ENCODE measurements at regions not wholly inside any gene's neighbourhood (a gene's known extent, or its start where the extent isn't known, plus 50 kb on each side); places are given as distances from the start of the nearest gene placed in this dataset.

DNA sequence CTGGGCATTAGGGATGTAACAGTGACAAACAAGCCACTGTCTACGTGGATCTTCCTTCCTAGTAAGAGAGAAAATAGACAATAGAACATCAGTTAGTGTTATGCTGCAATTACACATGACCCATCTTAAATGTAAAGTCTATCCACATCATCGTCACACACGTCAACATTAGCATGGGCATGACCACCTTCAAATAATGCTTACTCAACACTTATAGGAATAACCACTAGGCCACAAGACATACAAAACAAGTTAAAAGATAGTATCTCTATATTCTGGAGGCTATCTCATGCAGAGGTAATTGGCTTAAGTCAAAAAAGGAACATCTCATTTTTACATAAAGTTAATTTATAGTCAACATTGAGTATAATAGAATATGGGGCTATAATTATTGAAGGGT, 156.5 kb downstream of the MOXD1 start:
- no peak overlapping the region for H3K4me3 ChIP-seq (ENCODE audit: low read depth, low read length)
- H3K36me3 ChIP-seq (ENCODE audit: control insufficient read depth, insufficient read depth, low read length): no peaks in the 10 kb centered on the region
- H3K27me3 ChIP-seq (ENCODE audit: control insufficient read depth, insufficient read depth, low read length): no peaks in the 10 kb centered on the region
- H3K9me3 ChIP-seq (ENCODE audit: control insufficient read depth, insufficient read depth, low read length): no peaks in the 10 kb centered on the region
- no peaks in the 10 kb centered on the region for H3K4me1 ChIP-seq (ENCODE audit: control insufficient read depth, insufficient read depth, low read length)
- H3K27ac ChIP-seq (ENCODE audit: low read depth, low read length): no peak overlapping the region
- H3K9ac ChIP-seq (ENCODE audit: low read depth, low read length): no peak overlapping the region

DNA sequence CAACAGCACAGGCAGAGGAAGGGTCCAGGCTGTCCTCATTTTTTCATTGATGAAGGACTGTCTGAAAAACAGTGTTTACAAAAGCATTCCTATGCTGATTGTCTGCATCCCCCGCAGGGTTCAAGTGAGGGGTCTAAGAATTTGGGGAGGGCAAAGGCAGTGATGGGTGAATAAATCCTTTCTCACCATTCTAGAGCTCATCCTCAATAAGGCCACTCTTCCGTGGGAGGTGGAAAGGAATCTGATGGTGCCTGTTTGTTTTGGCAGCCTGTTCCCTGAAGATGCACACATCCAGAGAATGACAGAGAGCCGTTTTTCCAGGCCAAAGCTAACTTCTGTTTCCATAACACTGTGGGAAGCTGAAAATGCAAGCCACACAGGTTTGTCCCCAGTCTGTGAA, 164.5 kb downstream of the MOXD1 start:
- no peak overlapping the region for H3K9ac ChIP-seq (ENCODE audit: low read depth, low read length)
- H3K27me3 ChIP-seq (ENCODE audit: control insufficient read depth, insufficient read depth, low read length): no peaks in the 10 kb centered on the region
- H3K36me3 ChIP-seq (ENCODE audit: control insufficient read depth, insufficient read depth, low read length): no peaks in the 10 kb centered on the region
- H3K4me1 ChIP-seq (ENCODE audit: control insufficient read depth, insufficient read depth, low read length): peaks cover 21% of the 10 kb centered on the region
- H3K27ac ChIP-seq (ENCODE audit: low read depth, low read length): peak overlapping the region; percentile 80
- no peaks in the 10 kb centered on the region for H3K9me3 ChIP-seq (ENCODE audit: control insufficient read depth, insufficient read depth, low read length)
- no peak overlapping the region for H3K4me3 ChIP-seq (ENCODE audit: low read depth, low read length)

DNA sequence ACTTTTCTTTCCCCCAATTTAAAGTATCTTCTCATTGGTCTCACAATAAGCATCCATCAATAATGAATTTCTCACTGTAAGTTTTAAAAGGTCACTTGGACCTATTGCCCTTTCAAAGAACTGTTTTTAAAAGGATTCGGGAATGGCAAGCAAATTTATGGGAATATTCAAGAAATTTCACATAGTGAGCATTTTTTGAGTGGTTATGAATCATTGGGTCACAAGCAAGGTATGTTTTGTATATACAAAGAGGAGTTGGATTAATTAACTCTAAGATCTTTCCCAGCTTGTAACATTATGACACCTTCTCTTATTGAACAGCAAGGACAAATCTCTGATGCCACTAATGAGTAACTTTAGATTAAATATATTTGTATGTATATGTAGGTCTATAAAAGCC, 165.0 kb downstream of the MOXD1 start:
- Histone ChIP-seq H3K9ac (ENCODE audit: low read depth, low read length) (no peak overlapping the region; the same call in 1 of the 2 replicates), H3K36me3 (ENCODE audit: control insufficient read depth, insufficient read depth, low read length) (no peaks in the 10 kb centered on the region), H3K4me1 (ENCODE audit: control insufficient read depth, insufficient read depth, low read length) (peaks cover 21% of the 10 kb centered on the region), H3K27ac (ENCODE audit: low read depth, low read length) (peak overlapping the region; percentile 80), H3K4me3 (ENCODE audit: low read depth, low read length) (no peak overlapping the region; the same call in 1 of the 2 replicates), H3K27me3 (ENCODE audit: control insufficient read depth, insufficient read depth, low read length) (no peaks in the 10 kb centered on the region), H3K9me3 (ENCODE audit: control insufficient read depth, insufficient read depth, low read length) (no peaks in the 10 kb centered on the region)

DNA sequence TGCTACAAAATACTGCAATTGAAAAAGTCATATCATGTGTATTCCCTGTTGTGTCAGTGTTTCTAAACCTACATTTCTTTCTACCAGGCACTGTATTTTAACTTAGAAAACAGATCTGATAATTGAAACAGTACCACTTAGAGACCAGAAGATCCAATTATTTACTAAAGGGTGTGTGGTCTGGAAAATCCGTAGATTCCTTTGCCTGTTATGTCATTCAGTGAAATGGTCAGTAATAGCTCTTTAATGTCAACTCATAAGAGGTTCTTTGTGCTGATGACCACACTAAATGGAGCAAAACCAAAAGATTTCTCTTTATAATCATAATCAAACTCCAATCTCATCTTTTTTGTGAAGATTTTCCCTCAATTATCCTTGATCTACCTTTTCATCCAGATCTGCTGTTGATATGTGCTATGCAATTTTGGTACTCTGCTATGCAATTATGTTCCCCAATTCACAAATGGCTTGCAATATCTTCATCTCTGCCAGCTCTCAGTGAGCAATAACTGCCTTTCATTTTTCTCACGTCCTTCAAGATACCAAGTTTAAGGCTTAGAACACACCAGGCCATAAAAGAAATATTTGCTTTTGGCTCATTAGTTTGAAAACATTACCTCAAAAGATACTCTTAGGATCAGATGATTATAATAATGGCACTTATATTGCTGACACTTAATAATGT, 165.5 kb downstream of the MOXD1 start:
- H3K9me3 ChIP-seq (ENCODE audit: control insufficient read depth, insufficient read depth, low read length): no peaks in the 10 kb centered on the region
- no peaks in the 10 kb centered on the region for H3K27me3 ChIP-seq (ENCODE audit: control insufficient read depth, insufficient read depth, low read length)
- no peaks in the 10 kb centered on the region for H3K36me3 ChIP-seq (ENCODE audit: control insufficient read depth, insufficient read depth, low read length)
- peak overlapping the region; percentile 80 for H3K27ac ChIP-seq (ENCODE audit: low read depth, low read length)
- H3K9ac ChIP-seq (ENCODE audit: low read depth, low read length): no peak overlapping the region
- peaks cover 21% of the 10 kb centered on the region for H3K4me1 ChIP-seq (ENCODE audit: control insufficient read depth, insufficient read depth, low read length)
- no peak overlapping the region for H3K4me3 ChIP-seq (ENCODE audit: low read depth, low read length)

DNA sequence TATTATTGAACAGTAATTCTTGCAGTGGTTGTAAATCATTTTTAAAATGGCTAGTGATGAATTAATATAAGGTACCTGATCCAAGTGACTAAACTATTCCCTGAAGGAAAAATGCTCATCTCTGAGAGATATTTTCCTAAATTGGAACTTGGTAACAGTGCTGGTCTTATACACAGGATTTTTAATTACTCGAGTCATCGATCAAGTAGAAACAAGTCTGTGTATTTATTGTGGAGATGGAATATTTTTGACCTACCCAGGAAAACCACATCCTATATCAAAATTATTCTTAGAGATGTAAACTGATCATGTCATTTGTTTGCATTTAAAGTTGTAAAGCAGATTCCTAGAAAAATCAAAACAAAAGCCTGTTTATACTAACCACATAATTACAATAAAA, 166.9 kb downstream of the MOXD1 start:
- no peak overlapping the region for H3K4me3 ChIP-seq (ENCODE audit: low read depth, low read length)
- H3K27me3 ChIP-seq (ENCODE audit: control insufficient read depth, insufficient read depth, low read length): no peaks in the 10 kb centered on the region
- H3K36me3 ChIP-seq (ENCODE audit: control insufficient read depth, insufficient read depth, low read length): no peaks in the 10 kb centered on the region
- no peak overlapping the region for H3K27ac ChIP-seq (ENCODE audit: low read depth, low read length)
- H3K9me3 ChIP-seq (ENCODE audit: control insufficient read depth, insufficient read depth, low read length): no peaks in the 10 kb centered on the region
- peaks cover 21% of the 10 kb centered on the region for H3K4me1 ChIP-seq (ENCODE audit: control insufficient read depth, insufficient read depth, low read length)
- H3K9ac ChIP-seq (ENCODE audit: low read depth, low read length): no peak overlapping the region

DNA sequence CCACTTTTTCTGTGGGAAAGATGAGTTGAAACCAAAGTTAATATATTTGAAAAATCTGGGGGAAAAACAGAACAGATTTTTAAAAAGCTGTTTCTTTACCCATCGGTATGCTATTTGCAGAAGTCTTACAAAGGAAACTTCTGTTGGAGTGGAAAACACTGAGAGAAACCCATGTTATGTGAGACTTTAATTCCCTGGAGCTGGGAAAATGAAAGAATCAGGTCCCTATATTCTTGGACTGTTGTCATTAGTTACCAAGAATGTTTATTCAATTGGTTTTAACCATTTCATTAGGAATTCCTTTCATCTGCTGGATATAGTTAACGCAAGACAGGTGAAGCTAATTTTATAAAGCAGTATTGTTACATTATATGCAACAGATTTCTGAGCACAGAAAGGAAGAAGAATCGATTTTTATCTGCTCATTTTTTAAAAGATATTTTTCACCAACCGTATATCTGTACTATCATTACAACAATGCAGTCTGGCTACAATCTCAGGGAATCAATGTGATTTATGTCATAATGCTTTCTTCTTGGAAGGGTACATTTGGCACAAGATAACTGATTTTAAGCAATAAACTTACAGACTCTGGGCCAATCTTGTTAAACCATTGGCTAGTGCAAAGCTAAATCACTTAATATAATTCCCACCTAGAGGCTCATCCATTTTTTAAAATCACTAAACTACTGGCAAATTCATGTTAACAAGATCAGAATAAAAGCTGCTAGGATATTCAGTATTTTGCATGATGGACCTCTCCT, 170.0 kb downstream of the MOXD1 start:
- Histone ChIP-seq H3K4me3 (ENCODE audit: low read depth, low read length) (no peak overlapping the region), H3K36me3 (ENCODE audit: control insufficient read depth, insufficient read depth, low read length) (no peaks in the 10 kb centered on the region), H3K4me1 (ENCODE audit: control insufficient read depth, insufficient read depth, low read length) (peaks cover 16% of the 10 kb centered on the region), H3K9me3 (ENCODE audit: control insufficient read depth, insufficient read depth, low read length) (no peaks in the 10 kb centered on the region), H3K27me3 (ENCODE audit: control insufficient read depth, insufficient read depth, low read length) (no peaks in the 10 kb centered on the region), H3K9ac (ENCODE audit: low read depth, low read length) (no peak overlapping the region), H3K27ac (ENCODE audit: low read depth, low read length) (no peak overlapping the region)

DNA sequence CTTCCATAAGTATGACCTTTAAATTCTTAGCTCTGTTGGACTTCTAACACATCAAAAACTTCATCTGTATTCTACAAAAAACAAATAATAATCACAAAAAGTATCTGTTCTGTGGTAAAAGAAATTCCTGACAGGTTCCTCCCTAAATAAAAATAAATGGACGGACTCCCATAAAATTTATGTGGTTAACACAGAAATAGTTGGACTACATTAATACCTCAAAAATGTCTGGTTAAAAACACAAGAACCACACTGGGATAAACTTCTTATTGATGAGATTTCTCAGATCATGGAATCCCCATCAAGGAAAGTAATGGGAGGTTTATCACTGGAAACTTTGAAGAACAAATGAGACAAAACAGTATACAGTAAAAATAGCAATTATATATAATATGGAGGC, 172.4 kb downstream of the MOXD1 start:
- Histone ChIP-seq H3K9me3 (ENCODE audit: control insufficient read depth, insufficient read depth, low read length) (no peaks in the 10 kb centered on the region), H3K4me1 (ENCODE audit: control insufficient read depth, insufficient read depth, low read length) (peaks cover 6% of the 10 kb centered on the region; the same call in 1 of the 2 replicates), H3K27ac (ENCODE audit: low read depth, low read length) (no peak overlapping the region), H3K9ac (ENCODE audit: low read depth, low read length) (no peak overlapping the region), H3K27me3 (ENCODE audit: control insufficient read depth, insufficient read depth, low read length) (no peaks in the 10 kb centered on the region), H3K36me3 (ENCODE audit: control insufficient read depth, insufficient read depth, low read length) (no peaks in the 10 kb centered on the region), H3K4me3 (ENCODE audit: low read depth, low read length) (no peak overlapping the region)

DNA sequence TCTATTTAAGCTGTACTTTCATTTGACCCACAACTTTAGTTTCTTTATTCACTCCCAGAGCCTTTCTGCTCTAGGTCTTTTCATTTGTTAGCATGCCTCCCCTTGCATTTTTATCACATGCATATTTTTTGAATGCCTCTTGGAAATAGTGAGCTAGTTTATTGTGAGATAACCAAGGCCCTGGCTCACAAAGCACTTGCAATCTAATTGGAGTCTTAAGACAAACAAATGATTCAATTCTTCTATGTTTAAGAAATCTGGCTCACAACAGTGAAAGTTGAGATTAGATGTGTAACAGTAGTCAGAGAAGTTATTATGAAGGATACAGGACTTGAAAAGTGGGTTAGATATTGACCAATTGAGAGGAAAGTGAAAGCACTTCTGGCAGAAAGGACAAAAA, 173.4 kb downstream of the MOXD1 start:
- Histone ChIP-seq H3K9me3 (ENCODE audit: control insufficient read depth, insufficient read depth, low read length) (no peaks in the 10 kb centered on the region), H3K27ac (ENCODE audit: low read depth, low read length) (no peak overlapping the region), H3K4me1 (ENCODE audit: control insufficient read depth, insufficient read depth, low read length) (peaks cover 6% of the 10 kb centered on the region; the same call in 1 of the 2 replicates), H3K9ac (ENCODE audit: low read depth, low read length) (no peak overlapping the region), H3K27me3 (ENCODE audit: control insufficient read depth, insufficient read depth, low read length) (no peaks in the 10 kb centered on the region), H3K36me3 (ENCODE audit: control insufficient read depth, insufficient read depth, low read length) (no peaks in the 10 kb centered on the region), H3K4me3 (ENCODE audit: low read depth, low read length) (no peak overlapping the region)

DNA sequence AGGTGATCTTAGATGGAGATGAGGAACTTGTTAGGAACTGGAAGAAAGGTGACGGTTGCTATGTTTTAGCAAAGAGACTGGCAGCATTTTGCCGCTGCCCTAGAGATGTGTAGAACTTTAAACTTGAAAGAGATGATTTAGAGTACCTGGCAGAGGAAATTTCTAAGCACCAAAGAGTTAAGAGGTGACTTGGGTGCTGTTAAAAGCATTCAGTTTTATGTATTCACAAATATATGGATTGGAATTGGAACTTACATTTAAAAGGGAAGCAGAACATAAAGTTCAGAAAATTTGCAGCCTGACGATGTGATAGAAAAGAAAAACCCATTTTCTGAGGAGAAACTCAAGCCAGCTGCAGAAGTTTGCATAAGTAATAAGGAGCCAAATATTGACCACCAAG, 176.3 kb downstream of the MOXD1 start:
- peaks cover 6% of the 10 kb centered on the region; the same call in 1 of the 2 replicates for H3K4me1 ChIP-seq (ENCODE audit: control insufficient read depth, insufficient read depth, low read length)
- no peaks in the 10 kb centered on the region for H3K36me3 ChIP-seq (ENCODE audit: control insufficient read depth, insufficient read depth, low read length)
- no peaks in the 10 kb centered on the region; the same call in 1 of the 2 replicates for H3K27me3 ChIP-seq (ENCODE audit: control insufficient read depth, insufficient read depth, low read length)
- no peak overlapping the region for H3K4me3 ChIP-seq (ENCODE audit: low read depth, low read length)
- no peak overlapping the region for H3K9ac ChIP-seq (ENCODE audit: low read depth, low read length)
- no peak overlapping the region for H3K27ac ChIP-seq (ENCODE audit: low read depth, low read length)
- no peaks in the 10 kb centered on the region for H3K9me3 ChIP-seq (ENCODE audit: control insufficient read depth, insufficient read depth, low read length)

DNA sequence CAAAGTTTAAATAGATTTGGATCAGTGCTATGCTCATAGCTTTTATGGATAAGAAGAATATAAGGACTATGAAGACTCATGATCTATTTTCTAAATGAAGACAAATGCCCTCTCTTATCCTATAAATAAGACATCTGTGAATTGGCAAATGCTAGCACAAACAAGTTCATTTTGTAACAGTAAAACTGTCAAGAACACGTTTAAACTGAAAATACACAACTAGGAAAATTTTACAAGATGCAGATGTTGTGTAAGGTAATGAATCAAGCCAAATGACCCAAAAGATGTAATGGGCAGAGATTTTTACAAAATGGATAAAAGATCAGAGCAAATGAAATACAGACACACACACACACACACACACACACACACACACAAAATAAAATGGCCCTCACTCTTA, 180.5 kb downstream of the MOXD1 start:
- Histone ChIP-seq H3K9ac (ENCODE audit: low read depth, low read length) (no peak overlapping the region), H3K9me3 (ENCODE audit: control insufficient read depth, insufficient read depth, low read length) (no peaks in the 10 kb centered on the region), H3K27me3 (ENCODE audit: control insufficient read depth, insufficient read depth, low read length) (no peaks in the 10 kb centered on the region; the same call in 1 of the 2 replicates), H3K27ac (ENCODE audit: low read depth, low read length) (no peak overlapping the region), H3K4me3 (ENCODE audit: low read depth, low read length) (no peak overlapping the region), H3K4me1 (ENCODE audit: control insufficient read depth, insufficient read depth, low read length) (no peaks in the 10 kb centered on the region), H3K36me3 (ENCODE audit: control insufficient read depth, insufficient read depth, low read length) (no peaks in the 10 kb centered on the region)

DNA sequence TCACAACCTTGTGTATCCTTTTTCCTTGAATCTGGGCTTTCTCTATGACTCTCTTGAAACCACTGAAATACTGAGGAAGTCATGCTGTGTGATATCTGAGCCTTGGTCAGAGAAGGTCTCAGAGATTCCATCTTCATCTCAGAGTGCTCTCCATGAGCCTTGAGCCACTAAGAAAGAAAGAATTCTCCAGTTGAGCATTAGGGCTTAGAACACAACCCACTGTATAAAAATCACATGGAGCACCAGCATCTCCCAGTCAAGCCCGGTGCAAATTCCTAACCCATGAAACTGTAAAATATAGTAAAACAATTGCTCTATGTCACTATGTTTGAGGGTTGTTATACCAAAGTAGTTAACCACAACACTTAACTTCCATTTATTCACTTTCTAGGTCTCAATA, 181.4 kb downstream of the MOXD1 start:
- H3K36me3 ChIP-seq (ENCODE audit: control insufficient read depth, insufficient read depth, low read length): no peaks in the 10 kb centered on the region
- H3K9ac ChIP-seq (ENCODE audit: low read depth, low read length): no peak overlapping the region
- no peaks in the 10 kb centered on the region for H3K4me1 ChIP-seq (ENCODE audit: control insufficient read depth, insufficient read depth, low read length)
- H3K27me3 ChIP-seq (ENCODE audit: control insufficient read depth, insufficient read depth, low read length): no peaks in the 10 kb centered on the region; the same call in 1 of the 2 replicates
- no peaks in the 10 kb centered on the region for H3K9me3 ChIP-seq (ENCODE audit: control insufficient read depth, insufficient read depth, low read length)
- no peak overlapping the region for H3K27ac ChIP-seq (ENCODE audit: low read depth, low read length)
- H3K4me3 ChIP-seq (ENCODE audit: low read depth, low read length): no peak overlapping the region

All from HUES48 (cell line).